GM19043 (cell line): ENCODE measurements at regions not wholly inside any gene's neighbourhood (a gene's known extent, or its start where the extent isn't known, plus 50 kb on each side); places are given as distances from the start of the nearest gene placed in this dataset.

Source experiments
- ATAC-seq: cut with Tn5 transposase; IDR thresholded peaks from one replicate; pipeline ENCODE4 v1.9.1; 2021; ENCODE audit warnings: low read depth; ENCODE audit not compliant: unreplicated experiment

GRCh38 chr11:129590030-129590752 lies 214.5 kb downstream of the BARX2 start:
- ATAC-seq: no peak

GRCh38 chr11:129590753-129591475 lies 215.3 kb downstream of the BARX2 start:
- ATAC-seq: no peak

- ATAC-seq: no peak
These were observed 215.9 kb downstream of the BARX2 start for GRCh38 chr11:129591527-129591926.

- no peak for ATAC-seq
These were observed 216.5 kb downstream of the BARX2 start for GRCh38 chr11:129592191-129592590.

- no peak for ATAC-seq
These were observed 217.4 kb downstream of the BARX2 start for GRCh38 chr11:129593098-129593497.

- no peak for ATAC-seq
These were observed 219.7 kb downstream of the BARX2 start for GRCh38 chr11:129595038-129595962.

- no peak for ATAC-seq
These were observed 219.3 kb upstream of the TMEM45B start for GRCh38 chr11:129596351-129596750.

- ATAC-seq: no peak
These were observed 217.3 kb upstream of the TMEM45B start for GRCh38 chr11:129598378-129598777.

- ATAC-seq: no peak
These were observed 209.8 kb upstream of the TMEM45B start for GRCh38 chr11:129605815-129606214.

GRCh38 chr11:129608711-129609110 lies 206.9 kb upstream of the TMEM45B start:
- no peak for ATAC-seq

- no peak for ATAC-seq
These were observed 205.5 kb upstream of the TMEM45B start for GRCh38 chr11:129610125-129610524.

- no peak for ATAC-seq
These were observed 205.1 kb upstream of the TMEM45B start for GRCh38 chr11:129610545-129610944.

GRCh38 chr11:129611661-129612446 lies 203.8 kb upstream of the TMEM45B start:
- ATAC-seq: no peak

- ATAC-seq: no peak
These were observed 203.1 kb upstream of the TMEM45B start for GRCh38 chr11:129612447-129612961.

GRCh38 chr11:129613071-129613470 lies 202.6 kb upstream of the TMEM45B start:
- no peak for ATAC-seq

GRCh38 chr11:129614256-129614944 lies 201.2 kb upstream of the TMEM45B start:
- ATAC-seq: no peak

GRCh38 chr11:129618046-129618569 lies 197.5 kb upstream of the TMEM45B start:
- no peak for ATAC-seq

- ATAC-seq: no peak
These were observed 195.2 kb upstream of the TMEM45B start for GRCh38 chr11:129620237-129621104.
